Inflammatory macrophage treated with lipopolysaccharide for 1 hour (primary cell): ENCODE measurements at regions not wholly inside any gene's neighbourhood (a gene's known extent, or its start where the extent isn't known, plus 50 kb on each side); places are given as distances from the start of the nearest gene placed in this dataset.

Experiments used
- DNase-seq, 2 donors: peaks; one replicate each; pipeline ENCODE4 v3.0.0-alpha.2; 2020 to 2022

DNA sequence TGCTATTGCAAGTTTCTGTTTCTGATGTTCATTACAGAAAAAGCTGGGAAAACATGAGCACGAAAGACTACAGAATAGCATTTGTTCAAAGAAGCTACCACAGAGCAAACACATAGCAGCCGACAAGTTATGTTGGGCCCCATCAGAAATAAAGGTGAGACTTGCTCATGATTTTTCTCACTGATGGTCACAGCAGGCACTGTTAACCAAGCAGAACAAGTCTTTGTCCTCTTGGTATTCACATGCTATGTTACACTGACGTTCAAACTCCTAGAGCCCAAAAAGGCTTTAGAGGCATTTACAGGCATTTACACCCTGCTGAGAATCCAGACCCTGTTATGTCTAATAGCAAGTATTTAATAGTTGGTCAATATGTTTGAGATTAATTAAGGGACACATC, 235.0 kb upstream of the HNMT start:
- DNase-seq, result no peak

DNA sequence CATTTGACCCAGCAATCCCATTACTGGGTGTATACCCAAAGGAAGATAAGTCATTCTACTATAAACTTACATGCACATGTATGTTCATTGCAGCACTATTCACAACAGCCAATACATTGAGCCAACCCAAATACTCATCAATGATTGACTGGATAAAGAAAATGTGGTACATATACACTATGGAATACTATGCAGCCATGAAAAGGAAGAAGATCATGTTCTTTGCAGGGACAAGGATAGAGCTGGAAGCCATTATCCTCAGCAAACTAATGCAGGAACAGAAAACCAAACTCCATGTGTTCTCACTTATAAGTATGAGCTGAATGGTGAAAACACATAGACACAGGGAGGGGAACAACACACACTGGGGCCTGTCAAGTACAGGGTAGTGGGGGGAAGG, 226.7 kb upstream of the HNMT start:
- DNase-seq, result no peak

DNA sequence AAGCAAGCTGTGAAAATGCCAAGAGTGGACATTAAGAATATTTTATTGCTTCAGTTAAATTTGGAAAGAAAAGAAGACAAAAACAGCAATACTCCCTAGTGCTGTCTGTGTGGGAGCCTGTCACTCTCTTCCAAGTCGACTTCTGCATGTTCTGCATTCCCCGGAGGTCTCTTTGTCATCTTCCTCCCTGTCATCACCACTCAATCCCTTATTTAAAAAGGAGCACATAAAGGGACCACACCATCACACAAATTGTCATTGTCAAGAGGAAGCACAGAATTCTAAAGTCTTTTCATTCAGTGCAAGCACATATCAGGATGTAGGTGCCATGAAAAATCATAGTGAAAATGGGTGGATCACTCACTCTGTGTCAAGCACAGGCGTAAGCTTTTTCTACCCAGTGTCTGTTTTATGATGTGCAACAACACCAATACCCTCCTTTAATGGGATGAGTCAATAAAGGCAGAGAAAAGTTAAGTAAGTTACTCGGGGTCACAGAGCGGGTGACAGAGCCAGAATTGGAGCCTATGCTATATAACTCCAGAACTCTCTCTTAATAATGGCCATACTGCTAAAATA, 222.4 kb upstream of the HNMT start:
- no peak for DNase-seq

DNA sequence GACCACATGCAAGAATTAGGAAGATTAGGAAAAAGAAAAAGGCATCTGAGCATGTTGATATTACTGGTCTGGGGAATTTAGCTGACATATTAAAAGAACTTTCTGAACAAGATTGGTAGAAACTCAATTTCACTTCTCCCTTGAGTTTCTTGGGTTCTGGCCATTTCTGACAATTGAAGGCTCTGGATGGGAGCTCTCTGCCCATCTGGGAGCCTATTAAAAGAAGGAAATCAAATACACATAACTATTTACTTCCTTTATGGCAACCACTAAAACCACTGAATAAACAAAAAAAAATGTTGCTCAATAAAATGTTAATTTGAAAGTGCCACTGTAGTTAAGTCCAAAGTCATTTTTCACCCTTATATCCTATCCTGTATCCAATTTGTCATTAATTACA, 216.8 kb upstream of the HNMT start:
- DNase-seq, result no peak

DNA sequence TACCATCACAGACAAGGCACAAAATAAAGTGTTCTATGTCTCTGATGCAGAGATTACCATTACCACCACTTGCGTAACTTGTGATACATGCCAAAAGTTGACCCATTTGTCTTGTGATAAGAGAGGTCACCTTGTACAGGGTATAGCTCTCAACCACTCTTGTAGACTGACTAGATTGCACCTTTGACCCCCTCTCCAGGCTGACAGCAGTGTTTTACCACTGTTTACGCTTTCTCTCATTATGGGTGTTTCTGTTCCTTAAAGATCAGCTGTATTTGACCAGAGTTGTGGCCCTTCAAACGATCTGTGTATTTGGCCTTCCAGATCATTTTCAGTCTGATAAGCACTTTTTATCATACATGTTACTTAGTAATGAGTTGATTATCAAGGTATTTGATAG, 215.7 kb upstream of the HNMT start:
- DNase-seq, result no peak

DNA sequence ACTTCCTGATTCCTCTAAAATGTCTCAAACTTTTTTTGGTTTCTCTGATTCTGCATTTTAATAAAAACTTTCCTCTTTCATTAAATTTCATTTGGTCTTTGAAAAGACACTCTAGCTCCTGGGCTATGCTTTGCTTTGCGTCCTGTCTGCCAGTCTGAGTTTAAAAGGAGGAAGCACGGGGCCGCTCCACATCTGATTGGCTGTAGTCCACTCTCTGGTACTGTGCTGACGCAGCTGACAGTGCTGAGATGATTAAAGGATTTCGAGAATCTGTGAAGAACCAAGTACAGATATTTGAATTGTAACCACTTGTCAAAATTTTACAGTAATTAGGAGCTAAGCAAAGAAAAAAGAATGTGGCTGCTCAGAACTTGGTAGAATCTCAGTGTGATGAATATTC, 199.6 kb upstream of the HNMT start:
- no peak for DNase-seq

DNA sequence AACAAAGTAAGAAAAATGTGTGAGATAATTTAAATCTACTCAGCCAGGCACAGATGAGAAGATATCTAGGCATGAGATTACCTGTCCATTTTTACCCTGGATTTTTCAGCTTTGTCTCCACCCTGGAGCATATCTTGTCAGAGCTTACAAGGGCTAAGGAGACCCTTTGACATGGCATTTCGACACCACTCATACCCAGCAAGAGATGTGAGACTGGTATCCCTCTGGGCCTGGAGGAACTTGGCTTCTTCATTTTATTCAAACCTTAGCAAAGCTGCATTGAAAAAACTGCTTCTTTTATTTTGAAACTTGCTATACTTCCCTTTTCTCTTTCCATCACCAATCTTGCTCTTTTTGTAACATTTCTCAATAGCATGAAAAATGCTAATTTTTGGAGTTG, 194.9 kb upstream of the HNMT start:
- DNase-seq, result no peak

DNA sequence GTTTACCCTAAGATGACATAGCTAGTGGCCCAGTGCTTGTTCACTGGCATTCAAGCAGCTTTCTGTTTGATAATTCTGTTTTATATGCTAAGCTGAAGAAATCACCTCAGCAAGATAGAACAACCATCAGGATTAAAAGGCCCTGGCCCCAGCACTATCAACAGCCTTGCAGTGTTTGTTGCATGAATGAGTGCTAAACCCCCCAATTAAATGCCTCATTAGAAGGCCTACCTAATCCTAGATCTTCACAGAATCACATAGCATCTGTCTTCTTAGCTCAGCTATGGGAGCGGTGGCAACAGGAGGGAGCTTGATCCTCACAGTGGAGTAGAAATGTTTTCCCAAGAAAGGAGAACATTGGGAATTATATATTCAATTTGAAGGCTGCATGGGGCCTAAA, 194.1 kb upstream of the HNMT start:
- DNase-seq, result no peak

DNA sequence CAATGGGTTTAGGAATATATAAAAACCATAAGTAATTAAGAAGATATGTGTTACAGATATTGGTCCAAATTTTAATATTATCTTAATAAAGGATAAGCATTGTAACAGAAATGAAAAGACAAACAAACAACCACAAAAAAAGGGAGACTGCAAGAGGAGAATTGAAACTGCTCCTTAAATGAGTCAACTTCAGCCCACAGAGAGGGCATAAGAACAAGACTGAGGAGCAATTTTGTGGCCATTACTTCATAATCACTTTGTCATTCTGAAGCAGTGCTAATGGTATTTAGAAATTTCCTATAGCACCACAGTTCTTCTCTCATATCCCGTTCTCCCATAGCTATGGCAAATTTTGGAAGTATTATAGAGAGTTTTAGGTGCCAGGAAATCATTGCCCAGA, 193.2 kb upstream of the HNMT start:
- no peak for DNase-seq

DNA sequence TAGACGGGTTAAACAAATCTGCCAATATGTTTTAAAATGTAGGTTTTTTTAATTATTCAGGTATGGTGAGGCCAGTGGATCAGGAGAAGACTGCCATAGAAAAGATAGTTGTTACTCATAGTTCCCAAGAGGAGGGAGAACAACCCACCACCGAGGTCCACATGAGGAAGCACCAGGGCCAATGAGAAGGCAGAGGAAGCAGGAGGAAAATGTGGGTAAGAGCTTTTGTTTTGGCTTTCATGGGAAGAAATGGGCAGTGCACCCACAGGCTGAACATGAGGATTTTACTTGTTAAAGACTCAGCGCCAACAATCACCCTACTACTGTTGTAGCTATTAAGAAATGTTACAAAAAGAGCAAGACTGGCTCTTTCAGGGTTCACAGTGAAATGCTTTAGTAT, 191.8 kb upstream of the HNMT start:
- no peak for DNase-seq

DNA sequence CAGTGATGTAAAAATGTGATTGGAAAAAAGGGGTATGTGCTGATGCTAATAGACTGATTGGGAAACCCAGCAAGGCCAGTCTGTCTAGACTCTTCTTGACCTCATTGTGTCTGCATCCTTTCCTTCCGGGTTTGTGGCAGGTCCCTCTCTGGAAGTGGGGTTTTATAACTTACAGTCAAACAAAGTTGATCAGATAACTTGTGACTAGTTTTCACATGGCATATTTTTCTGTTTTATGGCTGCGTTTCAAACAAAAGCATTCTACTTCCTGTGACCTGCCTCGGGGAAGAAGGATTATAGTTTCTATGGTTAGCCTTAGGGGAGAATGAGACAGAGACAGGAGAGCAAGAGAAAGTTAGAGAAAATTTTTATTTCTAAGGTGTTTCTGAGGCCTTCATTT, 188.7 kb upstream of the HNMT start:
- DNase-seq, result no peak

DNA sequence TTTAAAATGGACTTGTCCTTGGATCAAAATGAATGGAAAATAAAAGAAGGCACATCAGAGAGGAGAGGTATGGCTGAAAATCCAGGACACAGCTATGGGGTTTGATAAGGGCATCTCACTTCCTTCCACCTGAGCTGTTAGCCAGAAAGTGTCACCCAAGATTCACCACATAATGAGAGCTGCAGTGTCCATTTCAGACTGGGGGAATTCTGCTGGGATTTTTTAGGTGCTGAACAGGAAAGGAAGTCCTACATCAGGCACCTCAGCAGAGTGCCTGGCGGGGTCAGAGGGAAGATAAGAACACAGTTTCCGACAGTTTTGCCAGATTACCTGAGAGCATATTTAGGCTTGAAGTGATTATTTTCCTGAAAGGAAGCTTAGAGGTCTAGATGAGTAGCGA, 187.6 kb upstream of the HNMT start:
- DNase-seq, result no peak

DNA sequence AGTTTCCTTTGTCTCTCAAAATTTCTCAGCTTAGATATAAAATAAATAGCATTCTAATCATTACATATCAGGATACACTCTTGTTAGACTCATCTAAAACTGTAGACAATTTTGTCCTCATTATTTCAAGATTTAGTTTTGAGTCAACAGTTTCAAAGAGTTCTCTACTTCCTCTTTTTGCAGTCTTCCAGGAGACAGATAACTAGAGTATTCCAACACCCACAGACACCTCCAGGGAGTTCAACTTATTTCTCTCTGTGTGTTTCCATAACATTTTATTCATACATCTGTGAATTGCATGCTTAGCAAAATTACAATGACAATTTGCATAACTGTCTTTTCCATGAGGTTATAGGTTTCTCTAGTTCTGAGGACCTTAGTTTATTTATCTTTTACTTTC, 166.6 kb upstream of the HNMT start:
- DNase-seq, result no peak

DNA sequence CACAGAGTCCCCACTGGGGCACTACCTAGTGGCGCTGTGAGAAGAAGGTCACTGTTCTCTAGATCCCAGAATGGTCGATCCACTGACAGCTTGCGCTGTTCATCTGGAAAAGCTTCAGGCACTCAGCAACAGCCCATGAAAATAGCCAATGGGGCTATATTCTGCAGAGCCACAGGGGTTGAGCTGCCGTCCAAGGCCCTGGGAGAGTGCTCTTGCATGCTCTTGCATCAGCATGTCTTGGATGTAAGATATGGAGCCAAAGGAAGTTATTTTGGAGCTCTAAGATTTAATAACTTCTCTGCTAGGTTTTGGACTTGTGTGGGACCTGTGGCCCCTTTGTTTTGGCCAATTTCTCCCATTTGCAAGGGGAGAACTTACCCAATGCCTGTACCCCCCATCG, 164.7 kb upstream of the HNMT start:
- DNase-seq, result no peak

DNA sequence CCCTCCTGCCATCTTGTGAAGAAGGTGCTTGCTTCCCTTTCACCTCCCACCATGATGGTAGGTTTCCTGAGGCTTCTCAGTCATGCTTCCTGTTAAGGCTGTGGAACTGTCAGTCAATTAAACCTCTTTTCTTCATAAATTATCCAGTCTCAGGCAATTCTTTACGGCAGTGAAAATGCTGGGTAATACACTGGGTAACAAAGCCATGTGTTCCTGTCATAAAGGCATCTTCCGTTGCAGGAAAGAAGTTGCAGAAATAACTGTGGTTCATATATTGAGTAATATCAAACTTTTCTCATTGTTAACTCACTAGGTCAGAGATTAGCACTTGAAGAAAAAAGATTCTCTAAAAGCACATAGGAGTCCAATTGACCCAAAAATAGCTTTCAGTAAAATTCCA, 163.9 kb upstream of the HNMT start:
- no peak for DNase-seq

DNA sequence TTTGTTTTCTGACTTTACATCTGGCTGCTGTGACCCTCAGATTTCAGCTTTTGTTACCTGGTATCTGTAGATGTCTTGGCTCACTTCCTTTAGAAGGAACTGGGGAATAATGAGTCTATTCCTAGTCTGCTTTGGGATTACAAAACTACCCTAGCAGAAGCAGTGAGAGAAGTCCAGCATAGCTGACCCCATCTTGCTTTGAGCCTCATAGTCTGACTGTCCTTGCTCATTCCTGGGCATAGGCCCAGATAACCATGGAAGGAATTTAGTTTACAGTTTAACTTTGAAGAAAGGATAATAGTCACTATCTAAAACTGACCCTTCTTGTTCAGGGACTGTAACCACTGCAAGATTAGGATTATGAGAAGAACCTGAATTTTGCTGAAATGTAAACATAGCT, 163.0 kb upstream of the HNMT start:
- DNase-seq, result no peak

DNA sequence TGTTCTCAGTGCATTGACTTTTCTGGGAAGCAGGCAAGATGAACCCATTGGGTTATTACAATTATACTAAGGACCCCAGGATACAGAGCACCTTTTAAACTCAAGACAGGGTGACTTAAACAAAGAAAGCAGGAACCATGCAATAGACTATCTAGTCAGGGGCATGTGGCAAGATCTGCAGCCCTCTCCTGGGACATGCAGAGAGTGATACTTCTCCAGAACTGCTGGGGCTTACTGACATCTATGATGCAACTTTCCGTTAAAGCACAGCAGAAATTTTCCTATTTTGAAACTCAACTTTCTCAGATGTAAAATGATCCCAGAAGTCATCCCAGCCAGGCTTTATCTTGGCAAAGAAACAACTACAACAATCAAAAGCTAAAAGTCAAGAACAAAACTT, 162.2 kb upstream of the HNMT start:
- DNase-seq, result no peak

DNA sequence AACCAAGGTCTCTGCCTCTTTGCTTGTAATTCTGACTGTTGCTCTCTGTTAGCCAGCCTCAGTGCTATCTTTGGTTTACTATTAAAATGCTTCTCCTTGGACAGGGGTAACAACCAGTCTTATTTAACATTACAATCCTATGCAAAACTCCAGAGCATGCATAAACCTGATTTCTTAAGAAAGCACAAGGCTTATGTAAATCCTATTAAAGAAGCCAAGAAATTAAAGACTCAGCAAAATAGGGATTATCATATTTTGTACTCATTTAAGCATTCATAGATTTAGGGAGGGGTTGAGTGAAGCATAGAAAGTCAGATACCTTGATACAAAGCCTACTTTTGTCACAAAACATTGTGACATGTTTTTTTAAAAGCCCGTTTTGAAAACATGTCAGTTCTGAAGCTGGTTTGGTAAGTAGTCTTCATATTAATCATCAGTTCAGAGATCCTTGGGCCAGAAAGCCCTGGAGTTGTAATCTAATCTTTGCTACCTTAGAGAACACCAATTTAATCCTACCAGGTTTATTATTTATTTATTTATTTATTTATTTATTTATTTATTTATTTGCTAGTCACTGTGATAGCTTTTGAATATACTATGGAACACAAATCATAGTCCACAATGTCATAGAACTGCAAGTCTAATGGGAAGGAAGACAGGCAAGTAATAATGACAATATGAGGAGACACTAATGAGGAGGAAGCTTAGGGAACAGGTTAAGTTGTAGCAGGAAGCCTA, 158.0 kb upstream of the HNMT start:
- DNase-seq, result no peak

DNA sequence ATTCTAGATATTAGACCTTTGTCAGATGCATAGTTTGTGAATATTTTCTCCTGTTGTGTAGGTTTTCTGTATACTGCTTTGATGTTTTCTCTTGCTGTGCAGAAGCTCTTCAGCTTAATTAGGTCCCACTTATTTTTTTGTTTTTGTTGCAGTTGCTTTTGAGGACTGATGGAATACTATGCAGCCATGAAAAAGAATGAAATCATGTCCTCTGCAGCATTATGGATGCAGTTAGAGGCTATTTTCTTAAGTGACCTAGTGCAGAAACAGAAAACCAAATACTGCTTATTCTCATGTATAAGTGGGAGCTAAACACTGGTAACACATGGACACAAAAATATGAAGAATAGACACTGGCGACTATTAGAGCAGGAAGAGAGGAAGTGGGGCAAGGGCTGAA, 155.0 kb upstream of the HNMT start:
- DNase-seq, result no peak

DNA sequence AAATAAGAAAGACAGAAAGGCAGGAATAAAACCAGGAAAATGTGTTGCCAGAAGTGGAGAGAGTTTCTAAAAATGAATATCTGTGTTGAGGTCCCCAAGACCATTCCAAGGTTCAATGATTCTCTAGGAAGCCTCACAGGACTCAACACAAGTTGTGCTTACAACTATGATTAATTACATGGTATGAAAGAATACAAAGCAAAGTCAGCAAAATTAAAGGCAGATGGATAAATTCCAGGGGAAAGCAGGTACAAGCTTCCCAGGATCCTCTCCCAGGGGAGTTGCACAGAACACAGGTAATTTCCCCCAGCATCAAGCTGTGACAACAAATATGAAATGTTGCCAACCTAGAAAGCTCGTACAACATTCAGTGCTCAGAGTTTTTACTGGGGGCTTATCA, 154.4 kb upstream of the HNMT start:
- DNase-seq, result no peak

DNA sequence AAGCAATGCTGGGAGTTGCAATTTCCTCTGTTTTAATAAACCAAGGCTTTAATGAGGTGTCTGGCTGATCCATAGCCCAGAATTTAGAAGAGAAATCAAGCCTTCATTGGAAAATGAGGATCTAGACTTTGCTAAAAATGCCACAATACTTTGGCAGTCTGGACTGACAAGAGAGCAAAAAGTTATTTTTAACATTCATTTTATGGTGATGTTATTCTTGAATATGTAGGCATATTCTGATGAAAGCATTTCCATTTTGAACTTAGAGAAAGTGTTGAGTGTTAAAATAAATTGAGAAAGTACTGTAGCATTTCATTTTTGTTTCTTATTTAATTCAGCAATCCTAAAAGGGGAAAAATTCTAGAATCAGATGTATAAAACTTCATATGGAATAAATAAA, 151.8 kb upstream of the HNMT start:
- DNase-seq, result no peak

DNA sequence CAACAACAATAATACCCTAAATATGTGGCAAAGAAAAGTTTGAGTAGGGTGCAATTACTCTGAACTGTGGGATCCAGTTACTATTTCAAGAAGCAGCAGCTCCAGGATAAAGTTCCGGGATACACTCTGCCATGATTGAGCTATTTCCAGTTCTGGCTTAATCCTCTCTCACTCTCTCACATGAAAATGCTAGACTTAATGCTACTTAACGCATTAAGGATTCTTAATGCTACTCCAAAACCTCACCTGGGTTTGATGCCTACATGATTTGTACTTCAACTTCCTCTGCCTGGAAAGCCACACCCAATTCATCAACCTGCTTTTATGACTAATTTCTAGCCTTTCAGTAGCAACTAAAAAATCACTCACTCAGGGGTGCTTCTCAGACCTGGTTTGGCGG, 151.1 kb upstream of the HNMT start:
- DNase-seq, result no peak

DNA sequence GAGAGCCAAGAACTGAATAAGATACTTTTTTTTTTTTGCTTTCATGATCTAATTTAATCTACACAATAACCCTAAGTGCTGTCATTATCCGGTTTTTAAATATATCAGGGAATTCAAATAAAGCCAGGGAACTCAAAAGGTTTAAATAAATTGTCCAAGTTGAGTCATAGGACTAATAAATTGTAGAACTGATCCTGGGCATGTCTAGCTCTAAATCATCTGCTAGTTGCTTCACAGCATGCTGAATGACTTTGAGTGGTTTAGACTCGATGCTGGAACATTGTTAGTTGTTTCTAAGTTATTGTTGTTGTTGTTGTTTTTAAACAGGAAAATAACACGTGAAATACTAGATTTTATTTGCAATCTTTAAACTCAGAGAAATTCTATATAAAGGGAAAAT, 147.2 kb upstream of the HNMT start:
- DNase-seq, result no peak

DNA sequence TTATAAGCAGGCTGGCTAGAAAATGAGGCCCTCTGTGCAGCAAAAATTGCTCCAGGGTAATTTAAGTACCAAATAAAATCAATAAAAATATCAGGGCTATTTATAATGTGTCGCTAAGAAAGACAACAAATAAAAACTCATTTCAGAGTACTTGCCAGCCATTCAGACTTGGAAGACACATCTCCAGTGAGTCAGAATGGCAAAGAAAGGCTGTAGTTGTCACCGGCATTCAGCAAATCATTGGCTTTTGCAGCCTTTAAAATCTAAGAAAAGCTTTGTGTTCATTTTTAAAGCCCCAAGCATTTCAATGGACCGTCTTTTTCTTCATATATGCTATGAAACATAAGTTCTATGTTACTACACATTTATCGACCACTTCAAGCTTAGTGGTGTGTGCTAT, 141.1 kb upstream of the HNMT start:
- no peak for DNase-seq

DNA sequence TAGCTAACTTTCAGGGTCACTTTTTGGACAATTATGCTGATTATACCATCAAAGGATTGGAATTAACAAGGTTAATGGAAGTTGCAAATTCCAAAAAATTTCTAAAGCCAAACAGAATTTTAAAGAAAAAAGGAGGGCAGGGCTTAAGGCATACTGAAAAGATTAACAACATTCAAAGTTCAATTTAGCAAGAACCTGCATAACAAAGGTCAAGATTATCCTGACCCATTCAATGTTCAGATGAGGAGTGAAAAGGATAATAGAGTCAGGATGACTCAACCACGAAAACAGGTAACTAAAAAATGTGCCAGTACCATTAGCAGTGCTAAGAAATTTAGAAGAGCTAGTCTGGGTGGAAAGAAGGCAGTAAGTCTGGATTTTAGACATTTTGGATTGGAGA, 139.8 kb upstream of the HNMT start:
- no peak for DNase-seq
